Muscle of arm (tissue), 1 donor: ENCODE measurements at regions not wholly inside any gene's neighbourhood (a gene's known extent, or its start where the extent isn't known, plus 50 kb on each side); places are given as distances from the start of the nearest gene placed in this dataset.

ENCODE experiments used
- DNase-seq: peaks from one replicate; pipeline ENCODE4 v3.0.0-alpha.2; 2013

GRCh38 chr6:16078064-16078463, 50.8 kb upstream of the MYLIP start:
- no peak for DNase-seq

- no peak for DNase-seq
Measured at GRCh38 chr6:16069671-16070070, 59.2 kb upstream of the MYLIP start.

GRCh38 chr6:16069222-16069621, 59.7 kb upstream of the MYLIP start:
- no peak for DNase-seq

GRCh38 chr6:16067568-16067967, 61.3 kb upstream of the MYLIP start:
- no peak for DNase-seq

GRCh38 chr6:16064671-16065072, 64.2 kb upstream of the MYLIP start:
- no peak for DNase-seq

- DNase-seq: no peak
Measured at GRCh38 chr6:16063580-16063979, 65.3 kb upstream of the MYLIP start.

GRCh38 chr6:16061818-16062217, 67.1 kb upstream of the MYLIP start:
- DNase-seq: no peak

- DNase-seq: no peak
Measured at GRCh38 chr6:16060039-16060438, 68.8 kb upstream of the MYLIP start.

GRCh38 chr6:16059496-16059895, 69.4 kb upstream of the MYLIP start:
- DNase-seq: no peak

- DNase-seq: no peak
Measured at GRCh38 chr6:16058929-16059345, 69.9 kb upstream of the MYLIP start.

GRCh38 chr6:16058201-16058928, 70.5 kb upstream of the MYLIP start:
- no peak for DNase-seq

GRCh38 chr6:16057446-16057845, 71.4 kb upstream of the MYLIP start:
- no peak for DNase-seq

- DNase-seq: no peak
Measured at GRCh38 chr6:16056263-16056870, 72.5 kb upstream of the MYLIP start.

GRCh38 chr6:16055852-16056251, 73.0 kb upstream of the MYLIP start:
- no peak for DNase-seq

GRCh38 chr6:16049168-16049567, 79.7 kb upstream of the MYLIP start:
- no peak for DNase-seq

- no peak for DNase-seq
Measured at GRCh38 chr6:16048221-16048620, 80.7 kb upstream of the MYLIP start.

- no peak for DNase-seq
Measured at GRCh38 chr6:16047435-16047990, 81.4 kb upstream of the MYLIP start.

GRCh38 chr6:16045238-16045637, 83.6 kb upstream of the MYLIP start:
- no peak for DNase-seq

- no peak for DNase-seq
Measured at GRCh38 chr6:16044211-16044643, 84.7 kb upstream of the MYLIP start.

GRCh38 chr6:16043171-16044135, 85.4 kb upstream of the MYLIP start:
- DNase-seq: no peak

- no peak for DNase-seq
Measured at GRCh38 chr6:16042751-16043150, 86.1 kb upstream of the MYLIP start.

GRCh38 chr6:16041327-16041726, 87.6 kb upstream of the MYLIP start:
- no peak for DNase-seq
